ENCODE measurements at regions not wholly inside any gene's neighbourhood (a gene's known extent, or its start where the extent isn't known, plus 50 kb on each side); places are given as distances from the start of the nearest gene placed in this dataset.

GRCh38 chr3:21174461-21174860 is 576.5 kb downstream of the ZNF385D start:
- no peaks in the 10 kb centered on the region for H4K20me1 ChIP-seq (replicated peaks; ENCODE audit: insufficient read depth)
- H3K27me3 ChIP-seq (ENCODE audit: insufficient read depth), result no peaks in the 10 kb centered on the region
- H3K9me3 Mint-ChIP-seq, result peaks cover 16% of the 10 kb centered on the region
- H3K27ac Mint-ChIP-seq, result no peak overlapping the region
- no peaks in the 10 kb centered on the region for H3K27me3 Mint-ChIP-seq (ENCODE audit: insufficient read depth, low read depth, poor library complexity)
- no peak overlapping the region for H3K27ac ChIP-seq (ENCODE audit: low read depth)
- ATAC-seq, result no peak
- H3K79me2 ChIP-seq (replicated peaks; ENCODE audit: insufficient read depth), result no peaks in the 10 kb centered on the region
- peaks cover 20% of the 10 kb centered on the region; the same call in 1 of the 2 replicates for H3K4me1 ChIP-seq (ENCODE audit: insufficient read depth)
- peaks cover 7% of the 10 kb centered on the region for H3K9me2 ChIP-seq (ENCODE audit: insufficient read depth)
- no peak overlapping the region for H3K4me2 ChIP-seq
- peaks cover 29% of the 10 kb centered on the region for H3K4me1 Mint-ChIP-seq
- H3F3A ChIP-seq (replicated peaks; ENCODE audit: low read depth), result no peaks in the 10 kb centered on the region
- peak overlapping the region; percentile 23; the same call in 1 of the 2 replicates for H2AFZ ChIP-seq
- TF ChIP-seq CREB1 (CRISPR knock-in tag; IDR thresholded peaks at IDR 0.05; ENCODE audit: low read depth) (no peak), JUNB (IDR thresholded peaks at IDR 0.05; ENCODE audit: unreplicated experiment) (no peak), CTCF (conservative IDR thresholded peaks at IDR 0.05; ENCODE audit: low read depth in 2 of 2) (no peak), ZNF114 (CRISPR knock-in tag; IDR thresholded peaks at IDR 0.05) (no peak), NANOG (IDR thresholded peaks at IDR 0.05; ENCODE audit: borderline replicate concordance) (no peak), STAT1 (IDR thresholded peaks at IDR 0.05; ENCODE audit: unreplicated experiment) (no peak), EZH2 (IDR thresholded peaks at IDR 0.05; ENCODE audit: low read depth, unreplicated experiment) (no peak), EZH2phosphoT487 (IDR thresholded peaks at IDR 0.05; ENCODE audit: unreplicated experiment) (no peak), POLR2AphosphoS5 (IDR thresholded peaks at IDR 0.05; ENCODE audit: low read depth) (no peak), ZNF331 (CRISPR knock-in tag; IDR thresholded peaks at IDR 0.05; ENCODE audit: low read depth) (no peak)
- TF ChIP-seq, protein P1, sequence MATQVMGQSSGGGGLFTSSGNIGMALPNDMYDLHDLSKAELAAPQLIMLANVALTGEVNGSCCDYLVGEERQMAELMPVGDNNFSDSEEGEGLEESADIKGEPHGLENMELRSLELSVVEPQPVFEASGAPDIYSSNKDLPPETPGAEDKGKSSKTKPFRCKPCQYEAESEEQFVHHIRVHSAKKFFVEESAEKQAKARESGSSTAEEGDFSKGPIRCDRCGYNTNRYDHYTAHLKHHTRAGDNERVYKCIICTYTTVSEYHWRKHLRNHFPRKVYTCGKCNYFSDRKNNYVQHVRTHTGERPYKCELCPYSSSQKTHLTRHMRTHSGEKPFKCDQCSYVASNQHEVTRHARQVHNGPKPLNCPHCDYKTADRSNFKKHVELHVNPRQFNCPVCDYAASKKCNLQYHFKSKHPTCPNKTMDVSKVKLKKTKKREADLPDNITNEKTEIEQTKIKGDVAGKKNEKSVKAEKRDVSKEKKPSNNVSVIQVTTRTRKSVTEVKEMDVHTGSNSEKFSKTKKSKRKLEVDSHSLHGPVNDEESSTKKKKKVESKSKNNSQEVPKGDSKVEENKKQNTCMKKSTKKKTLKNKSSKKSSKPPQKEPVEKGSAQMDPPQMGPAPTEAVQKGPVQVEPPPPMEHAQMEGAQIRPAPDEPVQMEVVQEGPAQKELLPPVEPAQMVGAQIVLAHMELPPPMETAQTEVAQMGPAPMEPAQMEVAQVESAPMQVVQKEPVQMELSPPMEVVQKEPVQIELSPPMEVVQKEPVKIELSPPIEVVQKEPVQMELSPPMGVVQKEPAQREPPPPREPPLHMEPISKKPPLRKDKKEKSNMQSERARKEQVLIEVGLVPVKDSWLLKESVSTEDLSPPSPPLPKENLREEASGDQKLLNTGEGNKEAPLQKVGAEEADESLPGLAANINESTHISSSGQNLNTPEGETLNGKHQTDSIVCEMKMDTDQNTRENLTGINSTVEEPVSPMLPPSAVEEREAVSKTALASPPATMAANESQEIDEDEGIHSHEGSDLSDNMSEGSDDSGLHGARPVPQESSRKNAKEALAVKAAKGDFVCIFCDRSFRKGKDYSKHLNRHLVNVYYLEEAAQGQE (IDR thresholded peaks at IDR 0.05; ENCODE audit: unreplicated experiment), result no peak
- no peak overlapping the region for H3K4me3 Mint-ChIP-seq
- no peak overlapping the region for H3K4me3 ChIP-seq
- peaks cover 6% of the 10 kb centered on the region for H3K36me3 Mint-ChIP-seq (ENCODE audit: low read depth)
- no peak for DNase-seq (ENCODE audit: low spot score)
- no peaks in the 10 kb centered on the region; the same call in 1 of the 2 replicates for H3K36me3 ChIP-seq (ENCODE audit: insufficient read depth)

DNA sequence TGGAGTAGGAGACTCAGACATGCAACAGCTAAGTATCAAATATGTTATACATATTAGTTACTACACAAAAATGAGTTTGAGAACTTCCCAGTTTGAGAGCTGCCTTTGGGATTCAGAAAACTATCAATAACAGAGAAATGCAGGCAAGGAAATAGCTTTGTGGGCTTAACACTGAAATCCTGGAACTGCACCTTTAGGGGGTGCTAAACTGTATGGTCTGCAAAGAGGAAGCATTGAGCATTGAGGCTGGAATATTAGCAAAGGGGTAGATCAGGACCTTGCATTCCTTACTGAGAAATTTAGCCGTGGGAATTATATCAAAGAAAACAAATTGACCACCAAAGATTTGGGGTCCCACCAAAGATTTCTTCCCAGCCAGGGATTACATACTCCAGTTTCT is 580.0 kb downstream of the ZNF385D start:
- Mint-ChIP-seq H3K9me3 (no peaks in the 10 kb centered on the region), H3K36me3 (ENCODE audit: low read depth) (no peaks in the 10 kb centered on the region), H3K4me1 (peaks cover 31% of the 10 kb centered on the region), H3K27ac (no peak overlapping the region), H3K27me3 (ENCODE audit: insufficient read depth, low read depth, poor library complexity) (no peaks in the 10 kb centered on the region), H3K4me3 (no peak overlapping the region)
- H2AFZ ChIP-seq, result no peak overlapping the region
- no peaks in the 10 kb centered on the region for H3K9me2 ChIP-seq (ENCODE audit: insufficient read depth)
- H3K27me3 ChIP-seq (ENCODE audit: insufficient read depth), result no peaks in the 10 kb centered on the region
- H3F3A ChIP-seq (replicated peaks; ENCODE audit: low read depth), result no peaks in the 10 kb centered on the region
- no peak overlapping the region for H3K27ac ChIP-seq (ENCODE audit: low read depth)
- TF ChIP-seq CTCF (conservative IDR thresholded peaks at IDR 0.05; ENCODE audit: low read depth in 2 of 2) (peak; percentile 76), ZNF114 (CRISPR knock-in tag; IDR thresholded peaks at IDR 0.05) (no peak)
- no peaks in the 10 kb centered on the region for H4K20me1 ChIP-seq (replicated peaks; ENCODE audit: insufficient read depth)
- peak; percentile 91 for ATAC-seq
- H3K79me2 ChIP-seq (replicated peaks; ENCODE audit: insufficient read depth), result no peaks in the 10 kb centered on the region
- H3K4me3 ChIP-seq, result no peak overlapping the region
- H3K4me1 ChIP-seq (ENCODE audit: insufficient read depth), result peaks cover 23% of the 10 kb centered on the region; the same call in 1 of the 2 replicates
- no peak overlapping the region for H3K4me2 ChIP-seq
- peak; percentile 86 for DNase-seq (ENCODE audit: low spot score)
- no peaks in the 10 kb centered on the region for H3K36me3 ChIP-seq (ENCODE audit: insufficient read depth)
